GM12874 (cell line): ENCODE measurements at regions not wholly inside any gene's neighbourhood (a gene's known extent, or its start where the extent isn't known, plus 50 kb on each side); places are given as distances from the start of the nearest gene placed in this dataset.

Experiments used
- CTCF ChIP-seq: IDR thresholded peaks from 2 replicates; pipeline ENCODE4 v1.5.1; 2011; ENCODE audit warnings: low read depth, mild to moderate bottlenecking, control low read depth, low read length, moderate library complexity; ENCODE audit not compliant: insufficient read depth

- no peak for TF ChIP-seq CTCF
These were observed 831.6 kb downstream of the EFNB2 start for GRCh38 chr13:105703843-105704242.

- no peak for TF ChIP-seq CTCF
These were observed 833.0 kb downstream of the EFNB2 start for GRCh38 chr13:105702441-105702840.

- no peak for TF ChIP-seq CTCF
These were observed 842.7 kb downstream of the EFNB2 start for GRCh38 chr13:105692769-105693168.

GRCh38 chr13:105684216-105684615 lies 851.2 kb downstream of the EFNB2 start:
- no peak for TF ChIP-seq CTCF

- TF ChIP-seq CTCF: no peak
These were observed 855.6 kb downstream of the EFNB2 start for GRCh38 chr13:105679838-105680237.

GRCh38 chr13:105678072-105678471 lies 857.4 kb downstream of the EFNB2 start:
- no peak for TF ChIP-seq CTCF

GRCh38 chr13:105672881-105673280 lies 862.6 kb downstream of the EFNB2 start:
- TF ChIP-seq CTCF: no peak
